Progenitor cell of endocrine pancreas (in vitro differentiated cells): ENCODE measurements at regions not wholly inside any gene's neighbourhood (a gene's known extent, or its start where the extent isn't known, plus 50 kb on each side); places are given as distances from the start of the nearest gene placed in this dataset.
"Not testable (repeated sequence)": the region's sequence is repeated elsewhere in the genome, so short reads cannot be mapped to it uniquely, and the experiment has no call there.

Source experiments
- DNase-seq: peaks from one replicate; pipeline ENCODE4 v3.0.0; 2021; ENCODE audit warnings: low spot score; ENCODE audit not compliant: unreplicated experiment
- H3K27ac Mint-ChIP-seq: 2 replicates; pipeline ENCODE4 v1.8.0; 2021; ENCODE audit warnings: mild to moderate bottlenecking, moderate library complexity, mixed read lengths
- H3K27me3 Mint-ChIP-seq: 2 replicates; pipeline ENCODE4 v1.8.0; 2021; ENCODE audit warnings: mixed read lengths
- H3K36me3 Mint-ChIP-seq: 2 replicates; pipeline ENCODE4 v1.8.0; 2022; ENCODE audit warnings: mixed read lengths; ENCODE audit not compliant: insufficient read depth
- H3K4me1 Mint-ChIP-seq: 2 replicates; pipeline ENCODE4 v1.8.0; 2021; ENCODE audit warnings: low read depth, mixed read lengths
- H3K4me3 Mint-ChIP-seq: 2 replicates; pipeline ENCODE4 v1.8.0; 2021; ENCODE audit warnings: low read depth, mild to moderate bottlenecking, moderate library complexity, mixed read lengths
- H3K9me3 Mint-ChIP-seq: 2 replicates; pipeline ENCODE4 v1.8.0; 2021; ENCODE audit warnings: low read depth, mixed read lengths
- CTCF ChIP-seq: fragments of 200-600 bp; sonication (generic); IDR thresholded peaks from one replicate; pipeline ENCODE4 v1.5.0; 2021; ENCODE audit warnings: antibody characterized with exemption, mild to moderate bottlenecking; ENCODE audit not compliant: unreplicated experiment

- H3K4me1 Mint-ChIP-seq, result no peaks in the 10 kb centered on the region
- no peak for TF ChIP-seq CTCF
- no peak overlapping the region for H3K4me3 Mint-ChIP-seq
- peaks cover 12% of the 10 kb centered on the region for H3K27me3 Mint-ChIP-seq
- H3K36me3 Mint-ChIP-seq, result no peaks in the 10 kb centered on the region
- H3K9me3 Mint-ChIP-seq, result no peaks in the 10 kb centered on the region
- no peak for DNase-seq
- H3K27ac Mint-ChIP-seq, result no peak overlapping the region
Measured at GRCh38 chr9:88837731-88838130, 153.5 kb upstream of the S1PR3 start.

- not testable (repeated sequence) for H3K4me3 Mint-ChIP-seq, H3K4me1 Mint-ChIP-seq, H3K9me3 Mint-ChIP-seq, DNase-seq, H3K36me3 Mint-ChIP-seq, H3K27ac Mint-ChIP-seq, H3K27me3 Mint-ChIP-seq
Measured at GRCh38 chr9:88849878-88850277, 141.4 kb upstream of the S1PR3 start.

GRCh38 chr9:88852794-88853193, 138.5 kb upstream of the S1PR3 start:
- TF ChIP-seq CTCF, result no peak
- Mint-ChIP-seq H3K9me3 (peaks cover 11% of the 10 kb centered on the region), H3K36me3 (no peaks in the 10 kb centered on the region), H3K27me3 (no peaks in the 10 kb centered on the region), H3K27ac (no peak overlapping the region), H3K4me1 (no peaks in the 10 kb centered on the region), H3K4me3 (no peak overlapping the region)
- no peak for DNase-seq

- H3K9me3 Mint-ChIP-seq, result peaks cover 23% of the 10 kb centered on the region
- DNase-seq, result no peak
- no peak overlapping the region for H3K4me3 Mint-ChIP-seq
- H3K36me3 Mint-ChIP-seq, result peaks cover 2% of the 10 kb centered on the region
- no peak for TF ChIP-seq CTCF
- peaks cover 3% of the 10 kb centered on the region for H3K4me1 Mint-ChIP-seq
- H3K27ac Mint-ChIP-seq, result no peak overlapping the region
- peaks cover 15% of the 10 kb centered on the region for H3K27me3 Mint-ChIP-seq
Measured at GRCh38 chr9:88870627-88871026, 120.6 kb upstream of the S1PR3 start.

- no peak overlapping the region for H3K4me3 Mint-ChIP-seq
- H3K27ac Mint-ChIP-seq, result no peak overlapping the region
- H3K9me3 Mint-ChIP-seq, result peaks cover 20% of the 10 kb centered on the region
- H3K36me3 Mint-ChIP-seq, result peaks cover 2% of the 10 kb centered on the region
- no peak for DNase-seq
- H3K27me3 Mint-ChIP-seq, result peaks cover 15% of the 10 kb centered on the region
- peaks cover 3% of the 10 kb centered on the region for H3K4me1 Mint-ChIP-seq
- TF ChIP-seq CTCF, result no peak
Measured at GRCh38 chr9:88871669-88872068, 119.6 kb upstream of the S1PR3 start.

- no peak for DNase-seq
- Mint-ChIP-seq H3K27ac (no peak overlapping the region), H3K27me3 (peaks cover 15% of the 10 kb centered on the region), H3K4me1 (peaks cover 3% of the 10 kb centered on the region), H3K4me3 (no peak overlapping the region), H3K9me3 (peaks cover 17% of the 10 kb centered on the region), H3K36me3 (peaks cover 2% of the 10 kb centered on the region)
- TF ChIP-seq CTCF, result no peak
Measured at GRCh38 chr9:88872192-88872946, 118.9 kb upstream of the S1PR3 start.
